GM19328 (cell line): ENCODE measurements at regions not wholly inside any gene's neighbourhood (a gene's known extent, or its start where the extent isn't known, plus 50 kb on each side); places are given as distances from the start of the nearest gene placed in this dataset.
A peak's percentile ranks its signal among the peaks of the same experiment; 100 is the strongest.
"Not testable (repeated sequence)": the region's sequence is repeated elsewhere in the genome, so short reads cannot be mapped to it uniquely, and the experiment has no call there.

Experiments used
- ATAC-seq: cut with Tn5 transposase; IDR thresholded peaks from one replicate; pipeline ENCODE4 v1.9.1; 2021; ENCODE audit warnings: mild to moderate bottlenecking, moderate library complexity; ENCODE audit not compliant: unreplicated experiment

DNA sequence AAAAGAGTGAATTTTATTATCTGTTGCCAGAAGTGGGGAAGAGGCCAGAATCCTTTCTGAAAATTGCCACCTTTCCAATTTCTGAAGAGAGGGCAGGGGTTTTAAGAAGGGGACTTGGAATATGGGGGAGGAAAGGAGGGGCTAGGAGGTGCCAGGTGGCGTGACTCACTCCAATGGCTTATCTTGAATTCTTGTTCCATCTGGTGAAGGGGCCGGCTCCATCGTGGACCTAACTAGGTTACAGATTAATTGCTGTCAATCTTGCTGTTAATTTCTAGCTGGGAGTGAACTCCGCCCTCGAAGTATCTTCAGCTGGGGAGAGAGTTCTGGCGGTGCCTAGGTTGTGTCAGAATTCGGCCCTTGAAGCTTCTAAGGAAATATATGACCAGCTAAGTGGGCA is 138.7 kb downstream of the YTHDC2 start:
- no peak for ATAC-seq

DNA sequence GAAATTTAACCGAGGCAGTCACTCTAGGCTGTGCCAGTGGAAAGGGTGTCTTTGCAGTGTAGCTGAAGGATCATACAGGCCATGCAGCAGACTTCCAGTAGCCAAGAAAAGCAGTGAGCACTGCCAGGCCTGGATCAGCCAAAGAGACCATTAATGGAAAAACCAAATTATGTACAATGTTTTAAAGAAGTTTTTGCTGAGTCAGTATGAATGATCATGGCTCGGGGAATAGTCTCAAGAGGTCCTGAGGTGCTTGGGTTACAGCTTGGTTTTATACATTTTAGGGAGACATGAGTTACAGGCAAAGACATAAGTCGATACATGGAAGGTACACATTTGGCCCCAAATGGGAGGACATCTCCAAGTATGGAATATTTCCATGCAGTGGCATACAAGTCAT is 141.3 kb downstream of the YTHDC2 start:
- no peak for ATAC-seq

DNA sequence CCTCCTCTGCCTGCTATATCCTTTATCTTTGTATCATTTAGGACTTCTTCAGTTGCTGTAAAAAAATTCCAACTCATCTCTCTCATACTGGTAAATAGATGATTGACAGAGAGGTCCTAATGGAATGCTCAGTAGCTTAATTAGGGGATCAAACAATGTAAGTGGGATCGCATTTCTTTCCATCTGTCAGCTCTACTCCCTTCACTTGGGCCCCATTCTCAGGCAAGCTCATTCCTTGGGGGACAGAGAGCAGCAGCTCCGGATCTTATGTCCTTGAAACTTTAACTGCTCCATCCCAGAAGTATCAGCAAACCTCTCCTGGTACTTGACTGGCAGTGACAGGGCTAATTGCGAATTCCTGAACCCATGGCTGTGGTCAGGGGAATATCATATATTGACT is 146.7 kb downstream of the YTHDC2 start:
- ATAC-seq, result no peak

DNA sequence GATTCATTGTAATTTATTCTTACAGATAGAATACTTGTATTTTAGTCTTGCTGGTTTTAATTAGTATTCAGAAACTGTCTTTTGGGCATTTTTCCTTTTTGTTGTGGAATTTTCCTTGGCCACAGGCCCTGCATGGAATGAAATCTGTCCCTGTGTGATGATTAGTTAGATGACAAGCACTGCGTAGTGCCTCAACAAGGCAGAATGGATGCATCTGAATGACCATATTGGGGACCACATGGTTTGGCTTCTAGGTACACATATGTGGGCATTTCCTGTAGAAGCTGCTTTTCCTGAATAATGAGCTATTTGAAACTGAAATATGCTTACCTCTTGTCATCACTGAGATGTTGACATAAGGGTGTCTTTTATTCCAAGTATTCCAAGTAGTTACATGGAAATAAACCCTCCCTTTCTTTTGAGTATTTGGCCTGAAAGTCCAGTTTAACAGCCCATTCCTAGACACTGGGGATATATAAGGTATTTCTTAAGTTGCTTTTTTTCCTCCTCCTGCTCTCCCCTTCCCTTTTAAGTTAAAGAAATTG is 147.3 kb downstream of the YTHDC2 start:
- ATAC-seq, result no peak

DNA sequence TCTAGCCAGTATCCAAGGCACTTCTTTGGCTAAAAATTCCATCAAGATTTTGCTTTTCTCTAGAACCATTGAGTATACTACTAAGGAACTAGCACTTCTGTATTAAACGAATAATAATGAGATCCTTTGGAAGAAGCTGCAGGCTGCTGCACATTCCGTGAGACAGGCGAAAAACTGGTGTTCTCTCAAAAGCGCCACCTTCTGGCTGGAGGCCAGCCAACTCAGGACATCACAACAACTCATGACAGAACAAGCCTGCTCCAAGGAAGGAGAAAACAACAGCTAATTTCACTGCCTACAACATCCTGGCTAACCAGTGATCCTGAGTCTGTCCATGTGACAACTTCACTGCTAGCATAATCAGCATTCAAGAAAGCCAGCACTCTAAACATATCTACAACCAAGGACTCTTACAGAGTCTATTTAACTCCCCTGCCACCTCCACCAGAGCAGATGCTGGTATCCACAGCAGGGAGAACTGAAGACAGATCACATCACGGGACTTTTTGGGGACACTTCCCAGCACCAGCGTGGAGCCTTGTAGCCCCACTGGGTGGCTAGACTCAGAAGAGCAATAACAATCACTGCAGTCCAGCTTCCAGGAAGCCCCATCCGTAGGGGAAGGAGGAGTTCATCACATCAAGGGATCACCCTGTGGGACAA is 150.5 kb downstream of the YTHDC2 start:
- peak; percentile 62 for ATAC-seq

DNA sequence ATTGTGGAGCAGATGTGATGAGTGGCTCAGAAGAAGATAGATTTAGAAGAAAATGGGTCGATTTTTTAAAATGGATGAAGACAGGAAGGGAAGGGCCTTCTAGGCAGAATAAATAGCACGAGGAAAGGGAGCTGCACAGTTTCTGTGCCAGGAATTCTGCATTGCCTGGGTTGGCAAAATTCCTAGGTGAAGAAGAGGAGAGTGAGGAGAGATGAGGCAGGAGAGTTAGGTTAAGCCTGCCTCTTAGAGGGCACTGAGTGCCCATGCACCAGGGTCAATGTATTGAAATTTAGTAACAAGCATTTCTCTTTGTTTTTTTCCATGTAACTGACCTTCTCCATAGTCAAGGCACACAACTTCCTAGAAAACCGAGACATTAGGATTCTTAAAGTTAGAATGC is 159.5 kb downstream of the YTHDC2 start:
- ATAC-seq, result no peak

DNA sequence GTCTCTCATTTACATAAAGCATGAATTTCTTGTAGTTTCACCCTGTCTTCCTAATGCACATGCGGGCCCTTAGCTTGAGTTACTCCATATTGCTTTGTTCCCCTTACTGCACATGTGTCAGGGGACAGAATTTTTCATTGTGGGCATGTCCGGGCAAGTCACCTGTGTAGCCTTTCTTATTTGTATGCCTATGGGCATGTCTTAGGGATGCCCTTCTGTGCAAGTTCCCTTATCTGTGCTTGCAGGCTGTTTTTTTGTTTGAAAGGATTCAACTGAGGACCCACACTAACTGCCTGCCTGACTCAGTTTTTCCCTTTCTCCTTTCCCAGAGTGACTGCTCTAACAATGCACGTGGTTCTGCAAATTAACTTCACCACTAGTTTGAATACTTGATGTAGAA is 161.7 kb downstream of the YTHDC2 start:
- ATAC-seq, result no peak

DNA sequence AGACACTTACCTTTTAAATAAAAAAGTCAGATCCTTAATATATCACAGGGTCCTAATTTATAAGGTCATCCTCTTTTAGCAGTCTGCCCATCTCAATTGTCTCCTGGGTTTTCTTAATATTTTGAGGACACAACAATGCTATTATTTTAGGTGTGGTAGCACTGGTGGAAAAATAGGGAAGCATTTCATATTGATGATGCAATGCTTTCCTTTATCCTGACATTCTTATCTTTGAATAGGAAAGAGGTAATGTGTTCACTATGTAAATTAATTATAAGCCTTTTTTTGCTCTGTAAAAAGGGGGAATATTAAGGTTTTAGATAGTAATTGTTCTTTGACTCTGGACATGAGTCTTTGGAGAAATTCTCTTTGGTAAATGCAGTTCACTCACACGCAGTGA is 164.7 kb downstream of the YTHDC2 start:
- ATAC-seq, result no peak

DNA sequence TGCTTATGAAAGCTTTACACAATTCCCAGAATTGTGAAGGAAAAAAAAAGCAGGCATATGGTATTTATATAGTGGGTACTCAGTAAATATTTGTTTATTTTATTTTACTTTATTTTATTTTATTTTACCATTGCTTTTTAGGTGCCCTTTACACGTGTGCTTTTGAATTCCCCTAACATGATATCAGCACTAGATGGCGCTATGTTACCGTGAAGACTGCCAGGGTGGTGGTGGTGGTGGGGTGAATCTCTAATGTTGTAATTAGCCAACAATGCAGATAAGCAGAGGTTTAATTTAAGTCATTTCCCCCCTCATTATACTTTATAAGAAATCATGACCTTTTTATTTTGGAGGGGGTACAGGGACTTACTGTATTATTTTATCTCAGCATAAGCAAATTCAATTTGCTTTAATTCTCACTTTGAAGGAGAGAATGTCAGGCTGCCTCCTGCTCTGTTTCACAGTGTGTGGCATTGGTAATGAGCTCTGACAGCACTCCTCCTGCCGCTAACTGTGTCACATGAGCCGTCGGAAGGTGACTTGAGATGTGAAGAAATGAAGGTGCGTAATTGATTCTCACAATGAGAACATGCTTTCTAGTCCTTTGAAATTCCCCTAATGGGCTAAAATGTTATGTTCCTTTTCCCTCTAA is 165.6 kb downstream of the YTHDC2 start:
- no peak for ATAC-seq

DNA sequence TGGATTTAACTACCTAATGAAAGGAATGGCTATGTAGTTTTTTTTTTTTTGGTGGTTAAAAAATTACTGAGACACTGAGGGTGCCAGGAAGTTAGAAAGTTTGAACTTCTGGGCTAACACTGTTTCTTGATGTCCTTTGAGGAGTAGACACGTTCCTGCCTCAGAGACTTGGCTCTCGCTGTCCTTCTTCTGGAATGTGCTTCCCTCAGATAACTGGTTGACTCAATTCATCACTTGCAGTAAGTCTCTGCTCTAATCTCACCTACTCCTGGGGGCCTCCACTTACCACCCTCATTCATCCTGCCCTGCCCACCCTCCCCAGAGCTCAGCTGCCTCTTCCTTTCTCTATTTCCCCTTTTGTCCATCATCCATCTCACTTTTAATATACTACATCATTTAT is 167.0 kb downstream of the YTHDC2 start:
- no peak for ATAC-seq

DNA sequence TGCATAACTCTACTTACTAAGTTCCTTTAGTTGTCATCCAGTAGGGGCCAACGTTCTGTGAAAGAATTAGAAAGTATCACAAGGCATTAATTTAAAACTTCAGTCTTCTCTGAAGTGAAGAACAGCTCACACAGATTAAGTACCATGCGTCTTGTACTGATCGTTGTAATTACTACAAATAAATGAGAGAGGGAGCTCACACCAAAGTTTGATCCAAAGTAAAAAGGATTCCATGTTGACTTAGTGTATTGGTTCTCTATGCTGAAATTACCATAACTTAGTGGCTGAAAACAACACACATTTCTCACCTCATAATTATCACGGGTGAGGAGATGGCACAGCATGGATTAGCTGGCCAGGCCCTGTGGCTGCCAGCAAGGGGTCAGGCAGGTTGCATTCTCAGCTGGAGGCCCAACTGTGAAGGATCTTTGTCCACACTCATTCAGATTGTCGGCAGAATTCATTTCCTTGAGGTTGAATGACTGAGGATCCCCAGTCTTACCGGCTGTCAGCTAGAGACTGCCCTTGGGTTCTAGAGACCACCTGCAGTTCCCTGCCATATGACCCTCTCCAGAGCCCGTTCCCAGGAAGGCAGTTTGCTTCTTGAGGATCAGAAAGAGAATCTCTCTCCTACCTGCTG is 169.1 kb downstream of the YTHDC2 start:
- no peak for ATAC-seq

DNA sequence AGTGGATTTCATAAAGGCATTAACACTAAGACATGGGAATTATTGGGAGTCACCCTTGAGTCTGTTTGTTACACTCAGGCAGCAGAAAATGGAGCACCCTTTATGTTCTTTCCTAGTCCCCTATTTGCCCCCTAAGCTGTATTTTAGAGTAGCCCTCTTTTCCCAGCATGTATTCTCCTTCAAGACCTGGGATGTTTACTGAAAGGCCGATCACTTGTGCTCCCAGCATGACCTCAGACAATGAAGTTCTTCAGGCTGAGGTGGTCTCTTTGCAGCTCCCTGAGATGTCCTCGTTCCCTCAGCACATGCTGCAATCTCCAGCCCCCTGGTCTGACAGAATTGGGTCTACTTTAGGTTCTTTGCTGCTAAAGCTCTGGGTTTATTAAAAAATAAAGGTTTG is 169.7 kb downstream of the YTHDC2 start:
- no peak for ATAC-seq

DNA sequence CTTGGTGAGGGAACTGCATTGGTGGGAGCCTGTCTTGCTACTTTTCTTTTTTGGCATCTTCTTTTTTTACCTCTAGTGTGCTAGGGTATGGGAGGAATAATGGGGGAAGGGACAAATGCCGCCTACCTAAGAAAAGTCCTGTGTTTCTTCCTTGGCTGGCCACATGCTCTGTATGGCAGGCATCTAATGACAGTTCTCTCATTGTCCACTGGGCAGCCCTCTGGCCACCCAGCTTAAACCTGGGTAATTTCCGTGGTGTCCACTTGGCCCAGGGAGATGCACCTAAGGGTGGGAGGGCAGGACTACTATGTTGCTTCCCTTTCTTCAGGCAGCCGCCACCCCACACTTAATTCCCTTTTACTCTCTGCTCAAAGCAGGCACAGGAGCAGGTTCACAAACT is 173.1 kb downstream of the YTHDC2 start:
- no peak for ATAC-seq

DNA sequence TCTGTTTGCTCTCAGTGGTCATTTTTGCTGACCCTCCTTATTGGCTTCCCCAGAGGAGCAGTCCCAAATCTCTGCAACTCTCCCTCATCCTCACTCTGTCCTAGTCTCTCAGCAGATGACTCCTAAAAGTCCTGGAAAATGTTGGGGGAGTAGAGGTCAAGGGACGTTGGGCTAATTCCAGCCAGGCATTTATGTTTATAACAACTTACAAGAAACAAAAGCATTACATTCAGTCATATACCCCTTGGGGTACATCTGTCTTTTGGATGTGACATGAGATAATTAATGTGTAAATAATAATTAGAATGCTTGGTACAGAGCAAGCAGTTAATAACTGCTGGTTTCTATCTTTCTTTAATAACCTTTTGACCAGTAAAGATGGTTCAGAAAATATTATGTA is 176.2 kb downstream of the YTHDC2 start:
- no peak for ATAC-seq

DNA sequence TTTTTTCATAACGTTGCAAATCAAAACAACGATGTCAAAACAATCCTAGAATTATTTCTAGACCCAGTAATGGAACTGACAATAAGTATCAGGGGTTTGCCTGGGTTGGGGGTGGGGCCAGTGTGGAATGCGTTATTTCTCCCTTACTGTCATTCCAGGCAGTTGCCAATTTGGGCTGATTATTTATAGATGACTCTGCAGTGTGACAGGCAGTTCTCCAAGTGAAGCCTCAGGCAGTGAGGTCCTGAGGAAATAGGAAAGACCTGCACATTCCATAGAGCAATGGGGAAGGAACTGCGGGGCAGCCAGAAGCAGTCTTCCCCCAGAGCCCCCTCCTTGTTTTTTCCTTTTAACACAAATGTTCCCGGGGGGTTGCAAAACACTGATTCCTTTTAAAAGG is 179.0 kb downstream of the YTHDC2 start:
- no peak for ATAC-seq

DNA sequence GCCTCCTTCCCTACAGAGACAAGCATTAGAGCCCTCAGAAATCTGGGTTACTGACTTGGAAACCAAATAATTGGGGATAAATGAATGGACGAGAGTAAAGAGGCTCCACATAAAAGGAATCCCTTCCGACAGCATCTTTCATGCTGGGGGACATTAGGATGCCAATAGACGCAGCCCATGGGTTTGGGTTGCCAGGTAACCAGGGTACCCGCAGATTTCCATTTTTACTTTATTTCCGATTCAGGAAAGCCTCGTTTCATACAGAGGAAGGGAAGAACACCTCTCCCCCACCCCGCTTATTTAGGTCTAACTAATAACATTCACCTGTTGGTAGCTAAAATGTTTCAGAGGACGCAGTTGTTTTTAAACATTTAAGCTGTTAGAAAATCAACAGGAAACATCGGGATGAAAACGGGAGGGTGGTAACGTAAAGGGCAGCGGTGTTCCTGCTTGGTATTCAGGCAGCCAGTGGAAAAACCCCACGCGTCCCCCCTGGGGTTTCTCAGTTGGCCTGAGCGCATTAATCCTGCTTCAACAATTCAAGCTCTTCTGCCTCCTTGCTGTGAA is 179.5 kb downstream of the YTHDC2 start:
- ATAC-seq, result no peak

DNA sequence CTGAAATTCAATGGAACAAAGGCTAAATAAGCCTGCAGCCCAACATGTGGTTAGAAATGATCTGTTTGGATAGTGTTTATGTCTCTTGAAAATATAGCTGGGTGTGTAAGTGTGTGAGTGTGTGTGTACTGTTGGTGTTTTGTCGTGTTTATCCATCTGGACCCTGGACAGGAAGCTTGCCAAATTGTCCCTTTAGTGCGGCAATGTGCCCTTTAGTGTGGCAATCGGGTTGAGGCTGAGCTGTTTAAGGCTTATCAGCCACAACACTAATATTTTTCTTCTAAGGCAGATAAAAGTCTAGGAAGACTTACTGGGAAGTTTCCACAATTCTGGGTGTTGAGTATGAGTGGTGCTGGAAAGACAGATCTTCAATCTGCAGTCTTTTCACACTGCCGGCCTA is 180.2 kb downstream of the YTHDC2 start:
- ATAC-seq, result no peak

DNA sequence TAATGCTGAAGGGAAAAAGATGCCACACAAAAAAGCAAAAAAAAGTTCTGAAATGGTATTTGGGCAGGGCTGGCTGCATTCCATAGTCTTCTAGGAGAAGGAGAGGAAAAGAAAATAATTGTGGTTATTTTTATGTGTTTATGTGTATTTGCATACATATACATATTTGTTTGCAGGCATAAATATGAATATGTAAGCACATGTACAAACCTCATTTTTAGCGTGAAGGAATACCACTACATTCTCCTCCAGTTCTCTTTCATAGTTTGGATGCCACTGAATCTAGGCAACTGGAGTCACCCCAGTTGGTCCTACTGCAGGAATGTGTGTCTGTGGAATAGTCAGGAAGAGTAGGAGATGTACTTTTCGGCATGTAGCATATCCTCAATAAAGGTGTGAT is 181.1 kb downstream of the YTHDC2 start:
- no peak for ATAC-seq

DNA sequence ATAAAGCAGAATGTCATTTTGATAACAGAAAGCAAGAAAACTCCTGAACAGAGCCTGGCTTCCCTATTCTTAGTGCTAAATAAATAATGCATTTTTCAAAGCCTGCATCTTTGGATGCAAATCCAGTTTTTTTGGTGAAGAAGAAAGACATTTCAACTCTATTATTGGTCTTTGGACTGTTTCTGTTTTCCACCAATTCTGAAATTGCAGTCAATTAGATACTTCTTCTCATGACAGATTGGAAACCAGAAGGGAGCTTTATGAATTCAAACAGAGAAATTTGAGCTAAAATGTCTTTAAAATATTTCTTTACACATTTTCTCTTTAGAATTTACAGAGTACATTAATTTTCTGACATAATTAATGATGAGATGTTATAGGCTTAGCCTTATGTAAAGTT is 189.8 kb downstream of the YTHDC2 start:
- ATAC-seq, result no peak

DNA sequence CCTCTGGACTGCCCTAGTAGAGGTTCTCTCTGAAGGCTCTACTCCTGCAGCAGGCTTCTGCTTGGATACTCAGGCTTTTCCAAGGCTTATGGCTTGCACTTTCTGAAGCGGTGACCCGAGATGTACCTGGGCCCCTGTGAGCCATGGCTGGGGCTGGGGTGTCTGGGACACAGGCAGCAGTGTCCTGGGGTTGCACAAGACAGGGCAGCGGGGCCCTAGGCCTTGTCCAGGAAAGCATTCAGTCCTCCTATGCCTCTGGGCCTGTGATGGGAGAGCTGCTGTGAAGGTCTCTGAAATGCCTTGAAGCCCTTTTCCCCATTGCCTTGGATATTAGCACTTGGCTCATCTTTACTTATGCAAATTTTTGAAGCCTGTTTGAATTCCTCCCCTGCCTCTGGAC is 192.2 kb downstream of the YTHDC2 start:
- ATAC-seq, result no peak

DNA sequence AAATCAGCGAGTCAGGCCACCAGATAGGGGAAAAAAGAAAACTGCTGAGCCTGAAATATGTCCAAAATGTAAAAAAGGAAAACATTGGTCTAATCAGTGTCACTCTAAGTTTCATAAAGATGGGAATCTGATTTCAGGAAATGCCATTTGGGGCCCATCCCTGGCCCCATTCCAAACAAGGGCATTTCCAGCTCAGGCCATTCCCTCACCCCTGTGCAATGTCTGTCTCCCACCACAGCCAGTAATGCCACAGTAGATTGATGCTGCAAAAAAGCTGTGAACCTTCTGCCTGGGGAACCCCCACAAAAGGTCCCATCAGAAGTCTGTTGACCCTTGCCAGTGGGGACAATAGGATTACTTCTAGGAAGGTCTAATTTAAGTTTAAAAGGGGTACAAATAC is 199.6 kb downstream of the YTHDC2 start:
- ATAC-seq, result no peak

DNA sequence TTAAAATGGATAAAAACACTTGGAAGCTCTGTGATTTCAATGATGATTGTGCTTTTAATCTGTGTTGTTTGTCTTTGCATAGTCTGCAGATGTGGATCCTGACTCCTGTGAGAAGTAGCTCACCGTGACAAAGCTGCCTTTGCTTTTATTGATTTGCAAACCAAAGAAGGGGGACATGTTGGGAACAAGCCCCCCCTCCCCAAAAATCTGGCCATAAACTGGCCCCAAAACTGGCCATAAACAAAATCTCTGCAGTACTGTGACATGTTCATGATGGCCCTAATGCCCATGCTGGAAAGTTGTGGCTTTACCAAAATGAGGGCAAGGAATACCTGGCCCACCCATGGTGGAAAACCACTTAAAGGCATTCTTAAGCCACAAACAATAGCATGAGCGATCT is 202.4 kb downstream of the YTHDC2 start:
- ATAC-seq, result not testable (repeated sequence)
